ENCODE measurements at regions not wholly inside any gene's neighbourhood (a gene's known extent, or its start where the extent isn't known, plus 50 kb on each side); places are given as distances from the start of the nearest gene placed in this dataset.
A peak's percentile ranks its signal among the peaks of the same experiment; 100 is the strongest.

- TF ChIP-seq CTCF (IDR thresholded peaks at IDR 0.05; ENCODE audit: control extremely low read depth, extremely low read depth) = no peak
- DNase-seq = no peak
- H3K4me3 ChIP-seq = no peak overlapping the region
Measured at GRCh38 chr1:56357927-56358690, 221.3 kb downstream of the PLPP3 start.

GRCh38 chr1:56356376-56356990 lies 222.9 kb downstream of the PLPP3 start:
- no peak for TF ChIP-seq CTCF (IDR thresholded peaks at IDR 0.05; ENCODE audit: control extremely low read depth, extremely low read depth)
- Histone ChIP-seq H3K36me3 (ENCODE audit: control insufficient read depth in 4 of 4, insufficient read depth in 4 of 4, low read length in 4 of 4) (no peaks in the 10 kb centered on the region), H3K4me1 (ENCODE audit: control insufficient read depth in 5 of 5, insufficient read depth in 5 of 5, low read length in 5 of 5) (peaks cover 0 to 14% (median 0%) of the 10 kb centered on the region in 5 donors), H3K9me3 (ENCODE audit: control insufficient read depth in 4 of 4, insufficient read depth in 3 of 4, low read length in 3 of 4) (no peaks in the 10 kb centered on the region), H3K27me3 (ENCODE audit: control insufficient read depth in 3 of 3, insufficient read depth in 3 of 3, low read length in 2 of 3) (no peaks in the 10 kb centered on the region), H3K4me3 (no peak overlapping the region), H3K27ac (ENCODE audit: low read depth in 1 of 2, low read length in 1 of 2) (peak overlapping the region in 1 of 2 donors; percentile 63), H3K9ac (ENCODE audit: insufficient read depth in 1 of 2, low read length in 2 of 2) (no peak overlapping the region)
- WGBS, 2 donors = 96 to 97% methylated on average over 11 of the region's 11 CpGs
- ATAC-seq (ENCODE audit: insufficient read depth, low FRiP score) (no peak), DNase-seq (no peak)

More at GRCh38 chr1:56357927-56358690, 221.3 kb downstream of the PLPP3 start:
- 51 to 58% methylated on average over 3 of the region's 3 CpGs for WGBS, 2 donors
- Histone ChIP-seq H3K27ac (ENCODE audit: low read depth in 1 of 2, low read length in 1 of 2) (peak overlapping the region in 1 of 2 donors; percentile 67), H3K4me1 (ENCODE audit: control insufficient read depth in 5 of 5, insufficient read depth in 5 of 5, low read length in 5 of 5) (peaks cover 0 to 9% (median 0%) of the 10 kb centered on the region in 5 donors), H3K9me3 (ENCODE audit: control insufficient read depth in 4 of 4, insufficient read depth in 3 of 4, low read length in 3 of 4) (no peaks in the 10 kb centered on the region), H3K36me3 (ENCODE audit: control insufficient read depth in 4 of 4, insufficient read depth in 4 of 4, low read length in 4 of 4) (no peaks in the 10 kb centered on the region), H3K9ac (ENCODE audit: insufficient read depth in 1 of 2, low read length in 2 of 2) (no peak overlapping the region), H3K27me3 (ENCODE audit: control insufficient read depth in 3 of 3, insufficient read depth in 3 of 3, low read length in 2 of 3) (no peaks in the 10 kb centered on the region)
- no peak for ATAC-seq (ENCODE audit: insufficient read depth, low FRiP score)

- 87% methylated on average over 3 of the region's 3 CpGs for WGBS, 2 donors
- Histone ChIP-seq H3K9ac (ENCODE audit: insufficient read depth in 1 of 2, low read length in 2 of 2) (no peak overlapping the region), H3K4me1 (ENCODE audit: control insufficient read depth in 5 of 5, insufficient read depth in 5 of 5, low read length in 5 of 5) (peaks cover 0 to 14% (median 0%) of the 10 kb centered on the region in 5 donors), H3K27me3 (ENCODE audit: control insufficient read depth in 3 of 3, insufficient read depth in 3 of 3, low read length in 2 of 3) (no peaks in the 10 kb centered on the region), H3K27ac (ENCODE audit: low read depth in 1 of 2, low read length in 1 of 2) (peak overlapping the region in 1 of 2 donors; percentile 63), H3K9me3 (ENCODE audit: control insufficient read depth in 4 of 4, insufficient read depth in 3 of 4, low read length in 3 of 4) (no peaks in the 10 kb centered on the region), H3K36me3 (ENCODE audit: control insufficient read depth in 4 of 4, insufficient read depth in 4 of 4, low read length in 4 of 4) (no peaks in the 10 kb centered on the region), H3K4me3 (no peak overlapping the region)
- no peak for ATAC-seq (ENCODE audit: insufficient read depth, low FRiP score)
- DNase-seq = no peak
- no peak for TF ChIP-seq CTCF (IDR thresholded peaks at IDR 0.05; ENCODE audit: control extremely low read depth, extremely low read depth)
Measured at GRCh38 chr1:56355918-56356317, 223.4 kb downstream of the PLPP3 start.
